ENCODE measurements at regions not wholly inside any gene's neighbourhood (a gene's known extent, or its start where the extent isn't known, plus 50 kb on each side); places are given as distances from the start of the nearest gene placed in this dataset.

- TF ChIP-seq ATF4 (CRISPR knock-in tag; IDR thresholded peaks at IDR 0.05): peak in 1 of 2 experiments; percentile 43; a peak in 1 of 4 replicates
- TF ChIP-seq ZBTB33 (CRISPR knock-in tag; IDR thresholded peaks at IDR 0.05): no peak
- no peak for TF ChIP-seq ZNF772 (CRISPR knock-in tag; IDR thresholded peaks at IDR 0.05)
- no peak for TF ChIP-seq DR1 (CRISPR knock-in tag; IDR thresholded peaks at IDR 0.05)
- no peak for TF ChIP-seq IRX3 (CRISPR knock-in tag; IDR thresholded peaks at IDR 0.05; ENCODE audit: borderline replicate concordance, low read depth)
- TF ChIP-seq ZMAT3 (CRISPR knock-in tag; conservative IDR thresholded peaks at IDR 0.05): no peak
Observed at GRCh38 chr5:158020555-158021418, 161.8 kb upstream of the CLINT1 start (continued).

- CTCF ChIA-PET (ENCODE audit: low intra/inter-chr PET ratio, low total read pairs): no interaction called here
- Histone ChIP-seq H3K4me1 (ENCODE audit: insufficient read depth, low read length) (no peaks in the 10 kb centered on the region; the same call in 1 of the 2 replicates), H3K4me3 (replicated peaks in 1 of 3; ENCODE audit: insufficient read depth in 1 of 3, low read depth in 2 of 3, low read length in 3 of 3) (no peak overlapping the region), H3K27ac (ENCODE audit: extremely low read length, insufficient read depth, low read length) (no peak overlapping the region), H3K9me3 (ENCODE audit: low read length) (no peaks in the 10 kb centered on the region), H3K9ac (ENCODE audit: insufficient read depth, low read depth, low read length) (no peak overlapping the region), H3K27me3 (ENCODE audit: control insufficient read depth in 1 of 2, insufficient read depth in 2 of 2, low read length in 2 of 2) (no peaks in the 10 kb centered on the region), H3K79me2 (ENCODE audit: insufficient read depth, low read length) (no peaks in the 10 kb centered on the region), H2AFZ (ENCODE audit: low read length) (no peak overlapping the region), H3K4me2 (ENCODE audit: low read depth, low read length) (no peak overlapping the region), H4K20me1 (ENCODE audit: insufficient read depth, low read length) (no peaks in the 10 kb centered on the region), H3K36me3 (replicated peaks in 1 of 2; ENCODE audit: control insufficient read depth in 1 of 2, insufficient read depth in 2 of 2, low read length in 2 of 2) (no peaks in the 10 kb centered on the region)
- ATAC-seq (no peak), DNase-seq (ENCODE audit: low spot score) (no peak), FAIRE-seq (no peak)
- 31% methylated on average over 2 of the region's 2 CpGs for WGBS (ENCODE audit: low lambda C conversion rate)
- POLR2A ChIA-PET: no interaction called here
- intact Hi-C loops (cut with micrococcal nuclease; ENCODE audit: unreplicated experiment): no loop called here
- in situ Hi-C loops (cut with HindIII; ENCODE audit: extremely low pct_ligation_motif_present, low pct_unique_long_range_greater_than_20kb): no loop called here
- BruUV-seq (replicated peaks): no TSS peak
- TF ChIP-seq ZFP91 (CRISPR knock-in tag; IDR thresholded peaks at IDR 0.05; ENCODE audit: borderline replicate concordance) (no peak), TCF7L2 (IDR thresholded peaks at IDR 0.05; ENCODE audit: low read depth, low read length) (no peak), HOXA7 (CRISPR knock-in tag; IDR thresholded peaks at IDR 0.05) (no peak), ATF7-NPFF (CRISPR knock-in tag; IDR thresholded peaks at IDR 0.05; ENCODE audit: low read depth) (no peak), SAFB2 (CRISPR knock-in tag; IDR thresholded peaks at IDR 0.05; ENCODE audit: borderline replicate concordance, low read depth) (no peak), NR2C2 (CRISPR knock-in tag; IDR thresholded peaks at IDR 0.05; ENCODE audit: borderline replicate concordance) (no peak), CCDC6 (CRISPR knock-in tag; IDR thresholded peaks at IDR 0.05) (no peak), EEA1 (CRISPR knock-in tag; IDR thresholded peaks at IDR 0.05; ENCODE audit: borderline replicate concordance) (no peak), SRSF4 (IDR thresholded peaks at IDR 0.05; ENCODE audit: low read depth, low read length, poor library complexity, severe bottlenecking) (no peak)
Observed at GRCh38 chr5:158017469-158017868, 158.5 kb upstream of the CLINT1 start.
